Transverse colon (tissue), 4 donors: ENCODE measurements at regions not wholly inside any gene's neighbourhood (a gene's known extent, or its start where the extent isn't known, plus 50 kb on each side); places are given as distances from the start of the nearest gene placed in this dataset.

ENCODE experiments used
- DNase-seq: peaks from one replicate; pipeline ENCODE4 v3.0.0-alpha.2; 2019
- H3K27ac ChIP-seq, 4 donors: fragments of 200-600 bp; sonication (generic); 2 replicates each; pipeline ENCODE4 v1.5.1; 2016 to 2018; ENCODE audit warnings: inconsistent platforms in 4 of 4
- H3K27me3 ChIP-seq: fragments of 200-600 bp; sonication (generic); 2 replicates; pipeline ENCODE4 v1.5.1; 2017; ENCODE audit warnings: inconsistent platforms
- H3K36me3 ChIP-seq, 4 donors: fragments of 200-600 bp; sonication (generic); 2 replicates each; pipeline ENCODE4 v1.5.1; 2017 to 2019; ENCODE audit warnings: inconsistent platforms in 4 of 4
- H3K4me1 ChIP-seq, 4 donors: fragments of 200-600 bp; sonication (generic); 2 replicates each; pipeline ENCODE4 v1.5.1; 2017 to 2020; ENCODE audit warnings: inconsistent platforms in 4 of 4
- H3K4me3 ChIP-seq, 4 donors: fragments of 200-600 bp; sonication (generic); 1 replicate in 1 of 4; 2 replicates in 3 of 4; pipeline versions ENCODE4 v1.5.1 to v1.6.1; 2017 to 2019; ENCODE audit warnings: inconsistent platforms in 4 of 4
- H3K9me3 ChIP-seq, 2 donors: fragments of 200-600 bp; sonication (generic); 2 replicates each; pipeline ENCODE4 v1.5.1; 2017 to 2019; ENCODE audit warnings: inconsistent platforms in 2 of 2
- CTCF ChIP-seq, 5 experiments: fragments of 200-600 bp in 3 of 5; fragments of 450-650 bp in 2 of 5; sonication (generic) in 3 of 5; IDR thresholded peaks; 1 replicate in 2 of 5; 2 replicates in 3 of 5; pipeline ENCODE4 v1.5.1; 2016 to 2017; ENCODE audit warnings: antibody characterized with exemption in 5 of 5, inconsistent platforms in 3 of 5, mild to moderate bottlenecking in 2 of 5, moderate library complexity in 1 of 5
- EP300 ChIP-seq: sonication (generic); formaldehyde crosslinking; IDR thresholded peaks from one replicate; pipeline ENCODE4 v1.6.1; 2017; ENCODE audit warnings: antibody characterized with exemption, low read depth
- POLR2A ChIP-seq: fragments of 450-650 bp; IDR thresholded peaks from one replicate; pipeline ENCODE4 v1.6.1; 2016; ENCODE audit warnings: antibody characterized with exemption, mild to moderate bottlenecking, moderate library complexity
- POLR2AphosphoS5 ChIP-seq, 3 donors: sonication (generic); formaldehyde crosslinking; IDR thresholded peaks; one replicate each; pipeline ENCODE4 v1.6.1; 2016; ENCODE audit warnings: antibody characterized with exemption in 3 of 3
- WGBS, 2 donors: methylation state at CpG; one replicate each; pipeline ENCODE4 v1.1.5; 2018; ENCODE audit warnings: low coverage in 1 of 2; 5-methylcytosine and 5-hydroxymethylcytosine counted together
- in situ Hi-C, 4 donors: fragments of 200-750 bp; cut with MboI; loops; one replicate each; pipeline versions ENCODE4 v1.15.0 to v1.15.1; 2017; ENCODE audit warnings: low sequenced_read_pairs in 3 of 4, low pct_ligation_motif_present in 1 of 4, low pct_unique_long_range_greater_than_20kb in 1 of 4
- intact Hi-C: fragments of 100-400 bp; cut with DNase I; formaldehyde crosslinking; loops from one replicate; pipeline ENCODE4 v1.15.1; 2023; ENCODE audit warnings: low total_unique reads

- Histone ChIP-seq H3K9me3 (no peaks in the 10 kb centered on the region), H3K4me1 (no peaks in the 10 kb centered on the region), H3K27me3 (no peaks in the 10 kb centered on the region), H3K4me3 (no peak overlapping the region), H3K27ac (no peak overlapping the region), H3K36me3 (no peaks in the 10 kb centered on the region)
- DNase-seq = no peak
- no peak for TF ChIP-seq POLR2AphosphoS5 (IDR thresholded peaks at IDR 0.05)
- TF ChIP-seq CTCF (IDR thresholded peaks at IDR 0.05) = no peak
- no peak for TF ChIP-seq EP300
- TF ChIP-seq POLR2A = no peak
- WGBS, 2 donors = 71 to 83% methylated on average over 2 of the region's 2 CpGs
- intact Hi-C loops (no loop called here), in situ Hi-C loops (no loop called here)
Observed at GRCh38 chr6:51335543-51335942, 516.9 kb downstream of the TFAP2B start.

- no peaks in the 10 kb centered on the region for H3K27me3 ChIP-seq
- H3K9me3 ChIP-seq = no peaks in the 10 kb centered on the region
- no peak overlapping the region for H3K27ac ChIP-seq
- H3K4me1 ChIP-seq = no peaks in the 10 kb centered on the region
- H3K4me3 ChIP-seq = no peak overlapping the region
- intact Hi-C loops = no loop called here
- in situ Hi-C loops = no loop called here
- DNase-seq = no peak
- H3K36me3 ChIP-seq = no peaks in the 10 kb centered on the region
- 15 to 25% methylated on average over 4 of the region's 4 CpGs for WGBS, 2 donors
- TF ChIP-seq EP300 (no peak), CTCF (IDR thresholded peaks at IDR 0.05) (no peak), POLR2A (no peak), POLR2AphosphoS5 (IDR thresholded peaks at IDR 0.05) (no peak)
Observed at GRCh38 chr6:51336185-51336584, 517.5 kb downstream of the TFAP2B start.

GRCh38 chr6:51337277-51337676 is 518.6 kb downstream of the TFAP2B start:
- no peaks in the 10 kb centered on the region for H3K27me3 ChIP-seq
- TF ChIP-seq POLR2AphosphoS5 (IDR thresholded peaks at IDR 0.05) = no peak
- H3K4me1 ChIP-seq = no peaks in the 10 kb centered on the region
- H3K27ac ChIP-seq = no peak overlapping the region
- H3K4me3 ChIP-seq = no peak overlapping the region
- no peaks in the 10 kb centered on the region for H3K9me3 ChIP-seq
- intact Hi-C loops (no loop called here), in situ Hi-C loops (no loop called here)
- WGBS, 2 donors = 56 to 60% methylated on average over 1 to 3 of the region's 3 CpGs
- DNase-seq = no peak
- no peaks in the 10 kb centered on the region for H3K36me3 ChIP-seq

- Histone ChIP-seq H3K9me3 (no peaks in the 10 kb centered on the region), H3K4me3 (no peak overlapping the region), H3K27me3 (no peaks in the 10 kb centered on the region), H3K36me3 (no peaks in the 10 kb centered on the region), H3K4me1 (no peaks in the 10 kb centered on the region), H3K27ac (no peak overlapping the region)
- DNase-seq = no peak
- 83% methylated on average over 3 of the region's 3 CpGs for WGBS, 2 donors
- TF ChIP-seq CTCF (IDR thresholded peaks at IDR 0.05) (no peak), POLR2A (no peak), EP300 (no peak), POLR2AphosphoS5 (IDR thresholded peaks at IDR 0.05) (no peak)
- in situ Hi-C loops = no loop called here
- intact Hi-C loops = no loop called here
Observed at GRCh38 chr6:51339108-51339507, 520.4 kb downstream of the TFAP2B start.

- in situ Hi-C loops (no loop called here), intact Hi-C loops (no loop called here)
- no peaks in the 10 kb centered on the region for H3K9me3 ChIP-seq
- DNase-seq = no peak
- no peak overlapping the region for H3K4me3 ChIP-seq
- no peak overlapping the region for H3K27ac ChIP-seq
- H3K4me1 ChIP-seq = no peaks in the 10 kb centered on the region
- TF ChIP-seq POLR2A = no peak
- no peak for TF ChIP-seq CTCF (IDR thresholded peaks at IDR 0.05)
- no peak for TF ChIP-seq POLR2AphosphoS5 (IDR thresholded peaks at IDR 0.05)
- TF ChIP-seq EP300 = no peak
- H3K36me3 ChIP-seq = no peaks in the 10 kb centered on the region
- WGBS, 2 donors = 26 to 33% methylated on average over 5 of the region's 5 CpGs
- H3K27me3 ChIP-seq = no peaks in the 10 kb centered on the region
Observed at GRCh38 chr6:51339728-51340127, 521.1 kb downstream of the TFAP2B start.
